ENCODE measurements at regions not wholly inside any gene's neighbourhood (a gene's known extent, or its start where the extent isn't known, plus 50 kb on each side); places are given as distances from the start of the nearest gene placed in this dataset.
A peak's percentile ranks its signal among the peaks of the same experiment; 100 is the strongest.

- H3K27ac ChIP-seq, result peak overlapping the region; percentile 60
- DNase-seq, result peak; percentile 53
- no peaks in the 10 kb centered on the region for H3K27me3 ChIP-seq (replicated peaks)
- in situ Hi-C loops (cut with HindIII; ENCODE audit: low pct_ligation_motif_present, low sequenced_read_pairs), result loop anchor here (25.0 kb wide), 1 partner anchor 358 kb away; no protein-coding TSS in a partner anchor
- no peak for TF ChIP-seq CTCF (IDR thresholded peaks at IDR 0.05; ENCODE audit: low read depth, low read length, missing control alignments)
- H3K4me3 ChIP-seq (ENCODE audit: low read depth, low read length), result no peak overlapping the region
- no peaks in the 10 kb centered on the region for H3K36me3 ChIP-seq (replicated peaks)
Observed at GRCh38 chr11:100578831-100579311, 108.2 kb upstream of the ARHGAP42 start.

GRCh38 chr11:100581318-100581717, 105.8 kb upstream of the ARHGAP42 start:
- DNase-seq, result no peak
- Histone ChIP-seq H3K27me3 (replicated peaks) (no peaks in the 10 kb centered on the region), H3K27ac (no peak overlapping the region), H3K36me3 (replicated peaks) (no peaks in the 10 kb centered on the region), H3K4me3 (ENCODE audit: low read depth, low read length) (no peak overlapping the region)
- TF ChIP-seq CTCF (IDR thresholded peaks at IDR 0.05; ENCODE audit: low read depth, low read length, missing control alignments), result no peak
- in situ Hi-C loops (cut with HindIII; ENCODE audit: low pct_ligation_motif_present, low sequenced_read_pairs), result loop anchor here (25.0 kb wide), 1 partner anchor 356 kb away; no protein-coding TSS in a partner anchor

DNA sequence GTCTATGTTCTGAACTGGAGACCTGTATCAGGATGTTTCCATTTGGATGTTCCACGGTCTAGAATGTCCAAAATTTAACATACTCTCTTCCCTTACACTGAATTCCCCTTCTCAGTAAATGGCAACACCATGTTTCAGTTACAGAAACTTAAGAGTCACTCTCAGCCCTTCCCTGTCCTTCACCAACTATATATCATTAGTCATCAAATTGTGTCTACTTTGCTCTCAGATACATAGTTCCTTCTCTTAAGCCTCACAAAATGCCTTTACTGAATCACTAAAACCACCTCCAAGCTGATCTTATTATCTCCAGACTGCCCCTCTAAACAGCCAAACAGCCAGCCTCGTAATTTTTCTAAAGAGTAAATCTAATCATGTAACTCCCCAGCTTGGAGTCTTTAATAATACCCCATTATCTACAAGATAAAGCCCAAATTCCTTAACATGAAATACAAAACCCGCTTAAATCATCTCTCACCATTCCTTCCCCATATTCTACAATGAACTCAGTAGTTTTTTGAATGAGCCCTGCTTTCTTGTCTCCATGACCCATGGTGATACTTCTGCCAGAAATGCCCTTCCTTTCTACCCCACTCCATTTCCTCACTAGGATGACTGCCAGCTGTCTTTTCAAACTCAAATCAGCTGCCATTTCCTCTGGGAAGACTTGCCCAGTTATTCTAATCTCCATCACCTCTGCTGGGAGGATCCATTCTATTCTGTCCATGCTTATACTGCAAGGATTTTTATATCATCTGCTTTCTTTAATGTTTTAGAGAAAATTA, 102.7 kb upstream of the ARHGAP42 start:
- in situ Hi-C loops (cut with HindIII; ENCODE audit: low pct_ligation_motif_present, low sequenced_read_pairs), result loop anchor here (25.0 kb wide), 1 partner anchor 353 kb away; no protein-coding TSS in a partner anchor
- Histone ChIP-seq H3K27ac (no peak overlapping the region), H3K36me3 (replicated peaks) (no peaks in the 10 kb centered on the region), H3K27me3 (replicated peaks) (no peaks in the 10 kb centered on the region), H3K4me3 (ENCODE audit: low read depth, low read length) (no peak overlapping the region)
- no peak for DNase-seq
- no peak for TF ChIP-seq CTCF (IDR thresholded peaks at IDR 0.05; ENCODE audit: low read depth, low read length, missing control alignments)

DNA sequence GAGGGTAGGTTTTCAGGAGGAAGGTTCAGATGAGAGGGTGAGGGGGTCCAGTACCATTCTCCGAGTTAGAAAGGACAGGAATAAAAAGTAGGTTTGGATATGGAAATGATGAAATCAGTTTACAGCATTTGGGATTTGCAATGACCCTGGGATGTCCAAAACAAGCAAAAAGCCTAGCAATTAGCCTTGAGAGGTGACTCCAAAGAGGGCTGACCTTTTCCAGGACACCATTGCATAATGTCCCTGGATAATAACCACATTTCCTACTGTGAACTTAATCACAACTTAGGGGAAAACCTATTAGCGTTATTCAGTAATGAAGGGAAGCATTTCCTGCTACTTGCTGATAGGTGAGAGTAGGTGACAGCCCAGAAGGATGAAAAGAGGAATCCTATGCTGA, 101.4 kb upstream of the ARHGAP42 start:
- DNase-seq, result no peak
- in situ Hi-C loops (cut with HindIII; ENCODE audit: low pct_ligation_motif_present, low sequenced_read_pairs), result loop anchor here (25.0 kb wide), 1 partner anchor 352 kb away; no protein-coding TSS in a partner anchor
- H3K36me3 ChIP-seq (replicated peaks), result no peaks in the 10 kb centered on the region
- no peak overlapping the region for H3K4me3 ChIP-seq (ENCODE audit: low read depth, low read length)
- no peak for TF ChIP-seq CTCF (IDR thresholded peaks at IDR 0.05; ENCODE audit: low read depth, low read length, missing control alignments)
- H3K27me3 ChIP-seq (replicated peaks), result no peaks in the 10 kb centered on the region
- H3K27ac ChIP-seq, result no peak overlapping the region

- TF ChIP-seq CTCF (IDR thresholded peaks at IDR 0.05; ENCODE audit: low read depth, low read length, missing control alignments), result no peak
- no peak overlapping the region for H3K4me3 ChIP-seq (ENCODE audit: low read depth, low read length)
- no peak overlapping the region for H3K27ac ChIP-seq
- in situ Hi-C loops (cut with HindIII; ENCODE audit: low pct_ligation_motif_present, low sequenced_read_pairs), result loop anchor here (25.0 kb wide), 1 partner anchor 351 kb away; no protein-coding TSS in a partner anchor
- DNase-seq, result no peak
- no peaks in the 10 kb centered on the region for H3K36me3 ChIP-seq (replicated peaks)
- H3K27me3 ChIP-seq (replicated peaks), result no peaks in the 10 kb centered on the region
Observed at GRCh38 chr11:100586361-100587101, 100.6 kb upstream of the ARHGAP42 start.
